Panc1 (cell line): ENCODE measurements at regions not wholly inside any gene's neighbourhood (a gene's known extent, or its start where the extent isn't known, plus 50 kb on each side); places are given as distances from the start of the nearest gene placed in this dataset.

ENCODE experiments used
- POLR2AphosphoS5 ChIP-seq: IDR thresholded peaks from 2 replicates; pipeline ENCODE4 v1.6.1; 2012; ENCODE audit warnings: mild to moderate bottlenecking, low read depth, low read length, moderate library complexity
- TF ChIP-seq, protein P1 (sequence below), 2 experiments: IDR thresholded peaks; 2 replicates each; pipeline ENCODE4 v1.6.1; 2011 to 2012; ENCODE audit warnings: low read depth in 2 of 2, control low read depth in 1 of 2, low read length in 1 of 2, mild to moderate bottlenecking in 1 of 2, moderate library complexity in 1 of 2; ENCODE audit not compliant: insufficient read depth in 1 of 2

DNA sequence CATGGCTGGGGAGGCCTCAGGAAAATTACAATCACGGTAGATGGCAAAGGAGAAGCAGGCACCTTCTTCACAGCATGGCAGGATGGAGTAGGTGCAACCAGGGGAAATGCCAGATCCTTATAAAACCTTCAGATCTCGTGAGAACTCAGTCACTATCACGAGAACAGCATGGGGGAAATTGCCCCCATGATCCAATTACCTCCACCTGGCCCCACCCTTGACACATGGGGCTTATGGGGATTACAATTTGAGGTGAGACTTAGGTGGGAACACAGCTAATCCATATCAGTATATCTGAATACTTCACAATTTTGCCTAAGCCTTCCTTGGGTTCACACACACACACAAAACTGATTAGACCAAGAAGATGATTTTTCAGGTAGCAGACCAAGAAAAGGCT, 145.1 kb upstream of the COL1A2 start:
- no peak for TF ChIP-seq POLR2AphosphoS5
- TF ChIP-seq, protein P1, sequence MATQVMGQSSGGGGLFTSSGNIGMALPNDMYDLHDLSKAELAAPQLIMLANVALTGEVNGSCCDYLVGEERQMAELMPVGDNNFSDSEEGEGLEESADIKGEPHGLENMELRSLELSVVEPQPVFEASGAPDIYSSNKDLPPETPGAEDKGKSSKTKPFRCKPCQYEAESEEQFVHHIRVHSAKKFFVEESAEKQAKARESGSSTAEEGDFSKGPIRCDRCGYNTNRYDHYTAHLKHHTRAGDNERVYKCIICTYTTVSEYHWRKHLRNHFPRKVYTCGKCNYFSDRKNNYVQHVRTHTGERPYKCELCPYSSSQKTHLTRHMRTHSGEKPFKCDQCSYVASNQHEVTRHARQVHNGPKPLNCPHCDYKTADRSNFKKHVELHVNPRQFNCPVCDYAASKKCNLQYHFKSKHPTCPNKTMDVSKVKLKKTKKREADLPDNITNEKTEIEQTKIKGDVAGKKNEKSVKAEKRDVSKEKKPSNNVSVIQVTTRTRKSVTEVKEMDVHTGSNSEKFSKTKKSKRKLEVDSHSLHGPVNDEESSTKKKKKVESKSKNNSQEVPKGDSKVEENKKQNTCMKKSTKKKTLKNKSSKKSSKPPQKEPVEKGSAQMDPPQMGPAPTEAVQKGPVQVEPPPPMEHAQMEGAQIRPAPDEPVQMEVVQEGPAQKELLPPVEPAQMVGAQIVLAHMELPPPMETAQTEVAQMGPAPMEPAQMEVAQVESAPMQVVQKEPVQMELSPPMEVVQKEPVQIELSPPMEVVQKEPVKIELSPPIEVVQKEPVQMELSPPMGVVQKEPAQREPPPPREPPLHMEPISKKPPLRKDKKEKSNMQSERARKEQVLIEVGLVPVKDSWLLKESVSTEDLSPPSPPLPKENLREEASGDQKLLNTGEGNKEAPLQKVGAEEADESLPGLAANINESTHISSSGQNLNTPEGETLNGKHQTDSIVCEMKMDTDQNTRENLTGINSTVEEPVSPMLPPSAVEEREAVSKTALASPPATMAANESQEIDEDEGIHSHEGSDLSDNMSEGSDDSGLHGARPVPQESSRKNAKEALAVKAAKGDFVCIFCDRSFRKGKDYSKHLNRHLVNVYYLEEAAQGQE (IDR thresholded peaks at IDR 0.05; ENCODE audit: insufficient read depth in 1 of 2, low read depth in 2 of 2, low read length in 1 of 2): no peak
